ENCODE measurements at regions not wholly inside any gene's neighbourhood (a gene's known extent, or its start where the extent isn't known, plus 50 kb on each side); places are given as distances from the start of the nearest gene placed in this dataset.
A peak's percentile ranks its signal among the peaks of the same experiment; 100 is the strongest.

GRCh38 chr9:95771556-95772246 is 103.8 kb upstream of the ERCC6L2 start (continued):
- TF ChIP-seq ATF6 (CRISPR knock-in tag; conservative IDR thresholded peaks at IDR 0.05) (no peak), IKZF1 (IDR thresholded peaks at IDR 0.05) (no peak), ZNF432 (CRISPR knock-in tag; IDR thresholded peaks at IDR 0.05; ENCODE audit: borderline replicate concordance) (no peak), ZNF691 (CRISPR knock-in tag; IDR thresholded peaks at IDR 0.05; ENCODE audit: borderline replicate concordance, low read depth) (no peak), ZNF773 (CRISPR knock-in tag; IDR thresholded peaks at IDR 0.05; ENCODE audit: borderline replicate concordance) (no peak), ZNF850 (CRISPR knock-in tag; conservative IDR thresholded peaks at IDR 0.05) (no peak), ZNF282 (IDR thresholded peaks at IDR 0.05; ENCODE audit: partially characterized antibody) (no peak), ZBTB20 (CRISPR knock-in tag; IDR thresholded peaks at IDR 0.05; ENCODE audit: borderline replicate concordance, low read depth) (peak; percentile 53; the same call in 1 of the 2 replicates), ZNF263 (CRISPR knock-in tag; IDR thresholded peaks at IDR 0.05) (no peak), ZNF556 (CRISPR knock-in tag; IDR thresholded peaks at IDR 0.05; ENCODE audit: borderline replicate concordance) (0 out of 2 replicates have a peak, but pooled peaks have one; percentile 27), CBX5 (CRISPR knock-in tag; IDR thresholded peaks at IDR 0.05; ENCODE audit: borderline replicate concordance) (peak; percentile 93), ISX (CRISPR knock-in tag; conservative IDR thresholded peaks at IDR 0.05) (no peak), ZNF350 (CRISPR knock-in tag; IDR thresholded peaks at IDR 0.05; ENCODE audit: borderline replicate concordance, low read depth) (no peak), THYN1 (CRISPR knock-in tag; IDR thresholded peaks at IDR 0.05; ENCODE audit: borderline replicate concordance, low read depth) (no peak), HOMEZ (CRISPR knock-in tag; IDR thresholded peaks at IDR 0.05; ENCODE audit: low read depth) (0 out of 2 replicates have a peak, but pooled peaks have one; percentile 24), SMAD9 (CRISPR knock-in tag; IDR thresholded peaks at IDR 0.05) (no peak)
- TF ChIP-seq, protein P1, sequence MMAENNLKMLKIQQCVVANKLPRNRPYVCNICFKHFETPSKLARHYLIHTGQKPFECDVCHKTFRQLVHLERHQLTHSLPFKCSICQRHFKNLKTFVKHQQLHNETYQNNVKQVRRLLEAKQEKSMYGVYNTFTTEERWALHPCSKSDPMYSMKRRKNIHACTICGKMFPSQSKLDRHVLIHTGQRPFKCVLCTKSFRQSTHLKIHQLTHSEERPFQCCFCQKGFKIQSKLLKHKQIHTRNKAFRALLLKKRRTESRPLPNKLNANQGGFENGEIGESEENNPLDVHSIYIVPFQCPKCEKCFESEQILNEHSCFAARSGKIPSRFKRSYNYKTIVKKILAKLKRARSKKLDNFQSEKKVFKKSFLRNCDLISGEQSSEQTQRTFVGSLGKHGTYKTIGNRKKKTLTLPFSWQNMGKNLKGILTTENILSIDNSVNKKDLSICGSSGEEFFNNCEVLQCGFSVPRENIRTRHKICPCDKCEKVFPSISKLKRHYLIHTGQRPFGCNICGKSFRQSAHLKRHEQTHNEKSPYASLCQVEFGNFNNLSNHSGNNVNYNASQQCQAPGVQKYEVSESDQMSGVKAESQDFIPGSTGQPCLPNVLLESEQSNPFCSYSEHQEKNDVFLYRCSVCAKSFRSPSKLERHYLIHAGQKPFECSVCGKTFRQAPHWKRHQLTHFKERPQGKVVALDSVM (CRISPR knock-in tag; IDR thresholded peaks at IDR 0.05) = peak; percentile 67; the same call in 1 of the 2 replicates
- TF ChIP-seq, protein P2, sequence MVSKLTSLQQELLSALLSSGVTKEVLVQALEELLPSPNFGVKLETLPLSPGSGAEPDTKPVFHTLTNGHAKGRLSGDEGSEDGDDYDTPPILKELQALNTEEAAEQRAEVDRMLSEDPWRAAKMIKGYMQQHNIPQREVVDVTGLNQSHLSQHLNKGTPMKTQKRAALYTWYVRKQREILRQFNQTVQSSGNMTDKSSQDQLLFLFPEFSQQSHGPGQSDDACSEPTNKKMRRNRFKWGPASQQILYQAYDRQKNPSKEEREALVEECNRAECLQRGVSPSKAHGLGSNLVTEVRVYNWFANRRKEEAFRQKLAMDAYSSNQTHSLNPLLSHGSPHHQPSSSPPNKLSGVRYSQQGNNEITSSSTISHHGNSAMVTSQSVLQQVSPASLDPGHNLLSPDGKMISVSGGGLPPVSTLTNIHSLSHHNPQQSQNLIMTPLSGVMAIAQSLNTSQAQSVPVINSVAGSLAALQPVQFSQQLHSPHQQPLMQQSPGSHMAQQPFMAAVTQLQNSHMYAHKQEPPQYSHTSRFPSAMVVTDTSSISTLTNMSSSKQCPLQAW (CRISPR knock-in tag; IDR thresholded peaks at IDR 0.05) = no peak
- TF ChIP-seq, protein P3, sequence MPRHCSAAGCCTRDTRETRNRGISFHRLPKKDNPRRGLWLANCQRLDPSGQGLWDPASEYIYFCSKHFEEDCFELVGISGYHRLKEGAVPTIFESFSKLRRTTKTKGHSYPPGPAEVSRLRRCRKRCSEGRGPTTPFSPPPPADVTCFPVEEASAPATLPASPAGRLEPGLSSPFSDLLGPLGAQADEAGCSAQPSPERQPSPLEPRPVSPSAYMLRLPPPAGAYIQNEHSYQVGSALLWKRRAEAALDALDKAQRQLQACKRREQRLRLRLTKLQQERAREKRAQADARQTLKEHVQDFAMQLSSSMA (CRISPR knock-in tag; IDR thresholded peaks at IDR 0.05) = no peak

Measured in HepG2 (cell line).